ENCODE measurements at regions not wholly inside any gene's neighbourhood (a gene's known extent, or its start where the extent isn't known, plus 50 kb on each side); places are given as distances from the start of the nearest gene placed in this dataset.

- DNase-seq = no peak
- Histone ChIP-seq H3K27ac (ENCODE audit: insufficient read length, low read depth, low read length) (no peak overlapping the region), H3K18ac (ENCODE audit: insufficient read length, low read depth, low read length) (no peak overlapping the region), H4K8ac (replicated peaks; ENCODE audit: insufficient read length, low read depth, low read length) (no peak overlapping the region), H2BK5ac (ENCODE audit: insufficient read length, low read length) (no peak overlapping the region), H3K9ac (ENCODE audit: extremely low read depth, insufficient read length, low read length) (no peak overlapping the region), H4K5ac (ENCODE audit: insufficient read length, low read depth, low read length) (no peak overlapping the region), H2BK120ac (ENCODE audit: low read depth, low read length, poor library complexity, severe bottlenecking) (no peak overlapping the region), H2AFZ (ENCODE audit: low read length) (no peak overlapping the region), H3K4me1 (ENCODE audit: insufficient read depth, low read length) (no peaks in the 10 kb centered on the region), H3K79me1 (ENCODE audit: insufficient read depth, low read depth, low read length, poor library complexity, severe bottlenecking) (no peaks in the 10 kb centered on the region), H2AK5ac (ENCODE audit: insufficient read length, low read length) (no peak overlapping the region), H4K20me1 (ENCODE audit: control insufficient read depth, insufficient read depth, insufficient read length) (no peaks in the 10 kb centered on the region), H3K23me2 (ENCODE audit: insufficient read length, low read depth, low read length, poor library complexity, severe bottlenecking) (no peaks in the 10 kb centered on the region), H3K23ac (ENCODE audit: insufficient read length, low read depth, low read length) (no peak overlapping the region), H3K9me3 (ENCODE audit: control insufficient read depth, low read depth, low read length) (peaks cover 5% of the 10 kb centered on the region), H2BK12ac (ENCODE audit: insufficient read length, low read depth, low read length) (no peak overlapping the region), H3K56ac (ENCODE audit: insufficient read length, low read depth, low read length) (no peak overlapping the region), H2BK15ac (ENCODE audit: low read depth, low read length) (no peak overlapping the region), H3K79me2 (ENCODE audit: insufficient read depth, low read length) (no peaks in the 10 kb centered on the region), H4K91ac (ENCODE audit: insufficient read length, low read depth, low read length) (no peak overlapping the region), H2BK20ac (ENCODE audit: low read depth, low read length, poor library complexity, severe bottlenecking) (no peak overlapping the region), H3K14ac (ENCODE audit: insufficient read depth, low read length) (no peak overlapping the region), H3K27me3 (ENCODE audit: insufficient read depth, low read length) (no peaks in the 10 kb centered on the region), H3K4me2 (ENCODE audit: insufficient read depth, insufficient read length, low read length) (no peak overlapping the region), H3T11ph (ENCODE audit: low read length) (no peak overlapping the region), H3K4ac (ENCODE audit: low read depth, low read length) (no peak overlapping the region)
- no peak overlapping the region for H3K4me3 Mint-ChIP-seq
- H3K36me3 Mint-ChIP-seq (ENCODE audit: insufficient read depth in 1 of 3, low read depth in 3 of 3) = peaks cover 29 to 37% (median 31%) of the 10 kb centered on the region in 3 experiments
- no peak for TF ChIP-seq CTCF (conservative IDR thresholded peaks at IDR 0.05)
- peaks cover 14 to 15% of the 10 kb centered on the region in 2 experiments for H3K4me1 Mint-ChIP-seq
- H3K9me3 Mint-ChIP-seq = peaks cover 37% of the 10 kb centered on the region in 2 experiments
- no CpG with 5 or more reads among the region's 3 CpGs for WGBS (ENCODE audit: extremely low coverage, insufficient read length, low lambda C conversion rate)
- no peak overlapping the region for H3K27ac Mint-ChIP-seq
- H3K27me3 Mint-ChIP-seq (ENCODE audit: low read depth) = peaks cover 6% of the 10 kb centered on the region
Observed at GRCh38 chr6:106783640-106784566, 154.5 kb downstream of the QRSL1 start.

Data from H9 (cell line).